BJ (cell line): ENCODE measurements at regions not wholly inside any gene's neighbourhood (a gene's known extent, or its start where the extent isn't known, plus 50 kb on each side); places are given as distances from the start of the nearest gene placed in this dataset.

Experiments used
- CTCF ChIA-PET: fragments of 350-600 bp; formaldehyde crosslinking; extraction: SDS; loops from one replicate; lab custom pipeline; 2021; ENCODE audit warnings: antibody characterized with exemption, inconsistent platforms; lab: Yijun Ruan, JAX
- POLR2A ChIA-PET: fragments of 300-600 bp; sonication (Branson Sonifier 250); formaldehyde crosslinking; extraction: SDS; loops from one replicate; lab custom pipeline; 2021; ENCODE audit warnings: antibody characterized with exemption; lab: Charles Lee
- DNase-seq: peaks from one replicate; pipeline ENCODE4 v3.0.0-alpha.2; 2011; ENCODE audit warnings: low read depth
- H3K27me3 ChIP-seq: 2 replicates; pipeline ENCODE4 v1.6.0; 2011; ENCODE audit warnings: low read length; ENCODE audit not compliant: control insufficient read depth, insufficient read depth
- H3K36me3 ChIP-seq: 2 replicates; pipeline ENCODE4 v1.5.1; 2011; ENCODE audit warnings: low read length; ENCODE audit not compliant: control insufficient read depth, insufficient read depth
- H3K4me3 ChIP-seq: 2 replicates; pipeline ENCODE4 v1.5.1; 2011; ENCODE audit warnings: low read depth, mild to moderate bottlenecking, control low read depth, low read length
- TF ChIP-seq, protein P1 (sequence below): IDR thresholded peaks from 2 replicates; pipeline ENCODE4 v1.5.1; 2011; ENCODE audit warnings: low read depth, mild to moderate bottlenecking, control low read depth, inconsistent platforms, low read length, moderate library complexity; ENCODE audit not compliant: insufficient read depth

DNA sequence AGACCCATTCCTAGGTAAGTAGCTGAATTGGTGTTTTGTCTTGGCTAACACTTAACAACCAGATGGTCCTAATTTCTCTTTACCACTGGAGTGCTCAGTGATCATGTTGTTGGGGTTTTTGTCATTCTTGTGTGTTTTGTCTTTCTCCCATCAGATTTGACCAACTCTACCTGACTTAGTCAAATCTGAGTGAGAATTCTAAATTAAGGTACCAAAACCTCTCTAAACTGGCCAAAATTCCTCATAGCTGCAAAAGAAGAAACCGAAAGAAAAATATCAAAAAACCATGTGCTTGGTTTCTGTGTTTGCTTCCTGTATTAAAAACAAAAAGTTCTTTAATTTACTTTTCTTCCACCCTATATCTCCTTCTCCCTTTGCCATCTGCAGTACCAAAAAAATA is 350.7 kb upstream of the SPHKAP start:
- TF ChIP-seq, protein P1, sequence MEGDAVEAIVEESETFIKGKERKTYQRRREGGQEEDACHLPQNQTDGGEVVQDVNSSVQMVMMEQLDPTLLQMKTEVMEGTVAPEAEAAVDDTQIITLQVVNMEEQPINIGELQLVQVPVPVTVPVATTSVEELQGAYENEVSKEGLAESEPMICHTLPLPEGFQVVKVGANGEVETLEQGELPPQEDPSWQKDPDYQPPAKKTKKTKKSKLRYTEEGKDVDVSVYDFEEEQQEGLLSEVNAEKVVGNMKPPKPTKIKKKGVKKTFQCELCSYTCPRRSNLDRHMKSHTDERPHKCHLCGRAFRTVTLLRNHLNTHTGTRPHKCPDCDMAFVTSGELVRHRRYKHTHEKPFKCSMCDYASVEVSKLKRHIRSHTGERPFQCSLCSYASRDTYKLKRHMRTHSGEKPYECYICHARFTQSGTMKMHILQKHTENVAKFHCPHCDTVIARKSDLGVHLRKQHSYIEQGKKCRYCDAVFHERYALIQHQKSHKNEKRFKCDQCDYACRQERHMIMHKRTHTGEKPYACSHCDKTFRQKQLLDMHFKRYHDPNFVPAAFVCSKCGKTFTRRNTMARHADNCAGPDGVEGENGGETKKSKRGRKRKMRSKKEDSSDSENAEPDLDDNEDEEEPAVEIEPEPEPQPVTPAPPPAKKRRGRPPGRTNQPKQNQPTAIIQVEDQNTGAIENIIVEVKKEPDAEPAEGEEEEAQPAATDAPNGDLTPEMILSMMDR, result no peak
- no peak overlapping the region for H3K4me3 ChIP-seq
- no peaks in the 10 kb centered on the region for H3K27me3 ChIP-seq
- no peak for DNase-seq
- CTCF ChIA-PET, result interaction anchor here (0.8 to 1.3 kb wide), 2 partner anchors 9 to 12 kb away, joined by 3 to 5 read pairs; no protein-coding TSS in a partner anchor
- H3K36me3 ChIP-seq, result no peaks in the 10 kb centered on the region
- POLR2A ChIA-PET, result no interaction called here

DNA sequence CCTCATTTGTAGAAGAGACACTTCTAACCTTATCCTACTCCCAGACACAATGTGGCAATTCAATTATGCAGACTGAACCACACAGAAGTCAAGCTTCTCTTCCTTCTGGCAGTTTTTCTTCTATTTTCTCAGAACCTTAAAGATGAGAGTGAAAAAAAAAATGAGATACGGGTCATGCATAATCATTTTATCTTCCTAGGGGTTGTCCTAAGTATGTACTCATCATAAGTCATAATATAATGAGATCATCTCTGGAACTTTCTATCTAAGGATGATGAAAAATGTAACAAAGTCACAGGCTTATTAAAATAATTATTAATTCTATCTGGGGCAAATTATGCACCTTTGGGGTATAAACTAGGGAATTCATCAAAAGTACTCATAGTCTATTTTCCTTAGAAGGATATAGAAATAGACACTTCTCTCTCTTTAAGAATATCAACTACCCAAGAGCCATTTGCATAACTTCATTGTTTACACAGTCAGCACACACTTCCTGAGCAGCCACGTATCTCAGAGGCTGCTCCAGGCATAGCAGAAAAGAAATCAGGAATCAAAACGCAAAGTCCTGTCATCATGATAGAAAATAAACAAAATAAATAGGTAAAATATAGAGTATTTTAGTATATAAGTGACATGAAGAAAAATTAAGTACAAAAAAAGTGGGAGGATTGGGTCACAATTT is 345.9 kb upstream of the SPHKAP start:
- CTCF ChIA-PET, result no interaction called here

DNA sequence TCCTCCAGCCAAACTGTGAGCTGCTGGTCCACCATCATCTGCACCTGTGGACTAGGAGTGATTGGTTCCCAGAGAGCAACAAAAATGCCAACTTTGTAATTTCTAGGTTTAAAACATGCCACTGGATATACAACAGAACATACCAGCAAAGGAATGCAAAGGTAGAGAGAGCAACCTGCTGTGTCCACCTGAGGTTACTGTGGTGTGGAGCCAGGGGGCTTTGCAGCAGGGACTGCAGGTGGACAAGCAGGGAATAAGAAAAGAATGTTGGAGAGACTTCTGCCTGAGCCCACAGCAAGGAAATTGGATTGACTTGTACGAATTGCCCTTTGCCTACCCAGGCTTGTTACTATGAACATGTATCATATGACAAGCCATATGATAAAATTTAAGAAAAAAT is 345.2 kb upstream of the SPHKAP start:
- TF ChIP-seq, protein P1, result no peak
- Histone ChIP-seq H3K36me3 (no peaks in the 10 kb centered on the region), H3K4me3 (no peak overlapping the region), H3K27me3 (no peaks in the 10 kb centered on the region)
- no peak for DNase-seq
- POLR2A ChIA-PET, result no interaction called here
- CTCF ChIA-PET, result no interaction called here

More for the DNA sequence above, 345.9 kb upstream of the SPHKAP start:
- no peak overlapping the region for H3K4me3 ChIP-seq
- DNase-seq, result no peak
- TF ChIP-seq, protein P1, result no peak
- H3K27me3 ChIP-seq, result no peaks in the 10 kb centered on the region
- no peaks in the 10 kb centered on the region for H3K36me3 ChIP-seq
- POLR2A ChIA-PET, result no interaction called here

DNA sequence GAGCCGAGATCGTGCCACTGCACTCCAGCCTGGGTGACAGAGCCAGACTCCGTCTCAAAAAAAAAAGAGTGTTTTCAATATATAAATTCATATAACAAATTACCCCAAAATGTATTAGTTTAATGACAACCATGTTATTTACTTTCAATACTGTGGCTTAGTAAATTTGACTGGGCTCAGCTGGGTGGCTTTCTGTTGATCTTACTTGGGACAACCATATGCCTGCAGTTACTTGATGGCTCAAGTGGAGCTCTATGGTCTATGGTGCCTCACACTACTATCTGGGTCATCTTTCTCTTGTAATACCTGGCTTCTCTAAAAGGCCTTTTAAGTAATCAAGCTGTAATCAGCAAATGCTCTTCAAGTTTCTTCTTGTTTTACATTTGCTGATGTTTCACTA is 341.5 kb upstream of the SPHKAP start:
- H3K27me3 ChIP-seq, result no peaks in the 10 kb centered on the region
- ChIA-PET POLR2A (no interaction called here), CTCF (no interaction called here)
- no peak overlapping the region for H3K4me3 ChIP-seq
- no peak for DNase-seq
- TF ChIP-seq, protein P1, result no peak
- no peaks in the 10 kb centered on the region for H3K36me3 ChIP-seq

DNA sequence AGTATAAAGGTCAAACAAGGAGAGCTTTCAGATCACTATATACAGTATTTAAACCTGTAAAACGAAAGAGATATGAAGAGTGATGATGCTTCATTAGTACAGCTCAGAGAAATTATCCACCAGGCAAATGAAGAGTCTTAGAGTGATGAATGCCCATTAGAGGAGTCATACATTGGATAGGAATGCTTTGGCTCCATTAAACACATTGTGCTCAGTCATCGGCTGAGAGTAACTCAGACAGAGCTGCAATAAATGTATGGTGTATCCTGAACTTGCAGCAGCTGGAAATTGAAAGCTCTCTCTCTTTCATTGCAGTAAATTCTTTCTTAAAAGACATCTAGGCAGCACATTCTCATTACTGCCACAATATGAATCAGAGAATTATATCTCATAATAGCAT is 340.8 kb upstream of the SPHKAP start:
- POLR2A ChIA-PET, result no interaction called here
- Histone ChIP-seq H3K4me3 (no peak overlapping the region), H3K27me3 (no peaks in the 10 kb centered on the region), H3K36me3 (no peaks in the 10 kb centered on the region)
- CTCF ChIA-PET, result interaction anchor here (0.6 to 1.0 kb wide), 3 partner anchors 9 to 83 kb away, joined by 3 read pairs; no protein-coding TSS in a partner anchor
- TF ChIP-seq, protein P1, result no peak
- no peak for DNase-seq
